K562 (cell line): ENCODE measurements at regions not wholly inside any gene's neighbourhood (a gene's known extent, or its start where the extent isn't known, plus 50 kb on each side); places are given as distances from the start of the nearest gene placed in this dataset.

ENCODE experiments used
- DACH1 ChIP-seq: fragments of 450-650 bp; IDR thresholded peaks from 2 replicates; pipeline ENCODE4 v1.6.1; 2018; ENCODE audit not compliant: partially characterized antibody
- EZH2 ChIP-seq: IDR thresholded peaks from 2 replicates; pipeline ENCODE4 v1.6.1; 2012; ENCODE audit warnings: low read depth, mild to moderate bottlenecking, inconsistent platforms, low read length, borderline replicate concordance
- FIP1L1 ChIP-seq: fragments of 200-400 bp; formaldehyde crosslinking; IDR thresholded peaks from 2 replicates; pipeline ENCODE4 v1.6.1; 2018; ENCODE audit warnings: mild to moderate bottlenecking, low read depth, low read length; ENCODE audit not compliant: poor library complexity, severe bottlenecking
- RAD21 ChIP-seq, 2 experiments: fragments of 250-450 bp in 1 of 2; fragments of 450-650 bp in 1 of 2; sonication (Bioruptor Pico) in 1 of 2; formaldehyde crosslinking in 1 of 2; IDR thresholded peaks in 1 of 2; conservative IDR thresholded peaks in 1 of 2; 2 replicates each; pipeline versions ENCODE4 v1.4.0 to v1.8.0; 2020 to 2022; ENCODE audit warnings: mild to moderate bottlenecking in 2 of 2, moderate library complexity in 1 of 2
- TF ChIP-seq, protein P1 (sequence below): sonication (generic); formaldehyde crosslinking; IDR thresholded peaks from 2 replicates; pipeline ENCODE4 v1.8.0; 2022; ENCODE audit warnings: mild to moderate bottlenecking, missing genetic modification reagents

DNA sequence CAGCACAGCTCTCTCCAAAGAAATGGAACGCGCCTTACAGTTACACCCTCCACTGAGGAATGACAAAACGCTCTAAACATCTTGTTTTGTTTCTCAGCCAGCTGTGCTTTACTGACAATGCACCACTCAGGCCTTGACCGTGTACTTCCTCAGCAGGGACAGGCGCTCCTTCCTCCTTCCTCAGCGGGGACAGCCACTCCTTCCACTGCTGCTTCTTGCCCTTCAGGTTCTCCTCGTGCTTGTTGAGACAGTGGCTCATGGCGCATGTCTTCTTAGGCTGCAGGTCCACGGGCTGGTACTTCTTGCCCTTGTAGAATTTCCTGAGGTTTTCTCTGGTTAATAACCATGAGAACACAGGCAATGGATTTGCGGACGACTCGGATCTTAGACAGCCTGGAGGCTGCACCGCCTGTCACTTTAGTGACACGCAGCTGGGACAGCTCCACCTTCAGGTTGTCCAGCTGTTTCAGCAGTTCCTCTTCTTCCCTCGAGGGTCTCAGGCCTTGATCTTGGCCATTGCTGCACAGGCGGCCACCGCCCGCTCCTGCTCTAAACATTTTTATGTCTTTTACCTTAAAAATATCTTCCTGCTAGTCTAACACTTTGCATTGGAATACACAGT is 613.8 kb downstream of the BRD1 start:
- TF ChIP-seq, protein P1, sequence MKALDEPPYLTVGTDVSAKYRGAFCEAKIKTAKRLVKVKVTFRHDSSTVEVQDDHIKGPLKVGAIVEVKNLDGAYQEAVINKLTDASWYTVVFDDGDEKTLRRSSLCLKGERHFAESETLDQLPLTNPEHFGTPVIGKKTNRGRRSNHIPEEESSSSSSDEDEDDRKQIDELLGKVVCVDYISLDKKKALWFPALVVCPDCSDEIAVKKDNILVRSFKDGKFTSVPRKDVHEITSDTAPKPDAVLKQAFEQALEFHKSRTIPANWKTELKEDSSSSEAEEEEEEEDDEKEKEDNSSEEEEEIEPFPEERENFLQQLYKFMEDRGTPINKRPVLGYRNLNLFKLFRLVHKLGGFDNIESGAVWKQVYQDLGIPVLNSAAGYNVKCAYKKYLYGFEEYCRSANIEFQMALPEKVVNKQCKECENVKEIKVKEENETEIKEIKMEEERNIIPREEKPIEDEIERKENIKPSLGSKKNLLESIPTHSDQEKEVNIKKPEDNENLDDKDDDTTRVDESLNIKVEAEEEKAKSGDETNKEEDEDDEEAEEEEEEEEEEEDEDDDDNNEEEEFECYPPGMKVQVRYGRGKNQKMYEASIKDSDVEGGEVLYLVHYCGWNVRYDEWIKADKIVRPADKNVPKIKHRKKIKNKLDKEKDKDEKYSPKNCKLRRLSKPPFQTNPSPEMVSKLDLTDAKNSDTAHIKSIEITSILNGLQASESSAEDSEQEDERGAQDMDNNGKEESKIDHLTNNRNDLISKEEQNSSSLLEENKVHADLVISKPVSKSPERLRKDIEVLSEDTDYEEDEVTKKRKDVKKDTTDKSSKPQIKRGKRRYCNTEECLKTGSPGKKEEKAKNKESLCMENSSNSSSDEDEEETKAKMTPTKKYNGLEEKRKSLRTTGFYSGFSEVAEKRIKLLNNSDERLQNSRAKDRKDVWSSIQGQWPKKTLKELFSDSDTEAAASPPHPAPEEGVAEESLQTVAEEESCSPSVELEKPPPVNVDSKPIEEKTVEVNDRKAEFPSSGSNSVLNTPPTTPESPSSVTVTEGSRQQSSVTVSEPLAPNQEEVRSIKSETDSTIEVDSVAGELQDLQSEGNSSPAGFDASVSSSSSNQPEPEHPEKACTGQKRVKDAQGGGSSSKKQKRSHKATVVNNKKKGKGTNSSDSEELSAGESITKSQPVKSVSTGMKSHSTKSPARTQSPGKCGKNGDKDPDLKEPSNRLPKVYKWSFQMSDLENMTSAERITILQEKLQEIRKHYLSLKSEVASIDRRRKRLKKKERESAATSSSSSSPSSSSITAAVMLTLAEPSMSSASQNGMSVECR (CRISPR knock-in tag) = no peak
- TF ChIP-seq EZH2 (no peak), RAD21 (CRISPR knock-in tag; conservative IDR thresholded peaks at IDR 0.05 in 1 of 2, IDR thresholded peaks at IDR 0.05 in 1 of 2) (no peak), DACH1 (no peak), FIP1L1 (no peak)
